Ishikawa (cell line): ENCODE measurements at regions not wholly inside any gene's neighbourhood (a gene's known extent, or its start where the extent isn't known, plus 50 kb on each side); places are given as distances from the start of the nearest gene placed in this dataset.

Experiments used
- CEBPB ChIP-seq: IDR thresholded peaks from 2 replicates; pipeline ENCODE4 v1.6.1; 2012
- EGR1 ChIP-seq: IDR thresholded peaks from 2 replicates; pipeline ENCODE4 v1.6.1; 2012
- EP300 ChIP-seq: IDR thresholded peaks from 2 replicates; pipeline ENCODE4 v1.6.1; 2012; ENCODE audit warnings: borderline replicate concordance
- FOXM1 ChIP-seq: IDR thresholded peaks from 2 replicates; pipeline ENCODE4 v1.6.1; 2012; ENCODE audit warnings: low read depth, borderline replicate concordance
- RAD21 ChIP-seq: IDR thresholded peaks from 2 replicates; pipeline ENCODE4 v1.6.1; 2012; ENCODE audit warnings: low read depth
- TAF1 ChIP-seq: IDR thresholded peaks from 2 replicates; pipeline ENCODE4 v1.6.1; 2012; ENCODE audit warnings: low read depth, mild to moderate bottlenecking
- TCF12 ChIP-seq: IDR thresholded peaks from 2 replicates; pipeline ENCODE4 v1.6.1; 2012; ENCODE audit warnings: low read depth
- ZBTB7A ChIP-seq: IDR thresholded peaks from 2 replicates; pipeline ENCODE4 v1.6.1; 2012; ENCODE audit warnings: low read depth
- TF ChIP-seq, protein P1 (sequence below): IDR thresholded peaks from 2 replicates; pipeline ENCODE4 v1.6.1; 2012; ENCODE audit warnings: low read depth, mild to moderate bottlenecking
- TF ChIP-seq, protein P2 (sequence below): IDR thresholded peaks from 2 replicates; pipeline ENCODE4 v1.6.1; 2012
- TF ChIP-seq, protein P3 (sequence below): IDR thresholded peaks from 2 replicates; pipeline ENCODE4 v1.6.1; 2012

DNA sequence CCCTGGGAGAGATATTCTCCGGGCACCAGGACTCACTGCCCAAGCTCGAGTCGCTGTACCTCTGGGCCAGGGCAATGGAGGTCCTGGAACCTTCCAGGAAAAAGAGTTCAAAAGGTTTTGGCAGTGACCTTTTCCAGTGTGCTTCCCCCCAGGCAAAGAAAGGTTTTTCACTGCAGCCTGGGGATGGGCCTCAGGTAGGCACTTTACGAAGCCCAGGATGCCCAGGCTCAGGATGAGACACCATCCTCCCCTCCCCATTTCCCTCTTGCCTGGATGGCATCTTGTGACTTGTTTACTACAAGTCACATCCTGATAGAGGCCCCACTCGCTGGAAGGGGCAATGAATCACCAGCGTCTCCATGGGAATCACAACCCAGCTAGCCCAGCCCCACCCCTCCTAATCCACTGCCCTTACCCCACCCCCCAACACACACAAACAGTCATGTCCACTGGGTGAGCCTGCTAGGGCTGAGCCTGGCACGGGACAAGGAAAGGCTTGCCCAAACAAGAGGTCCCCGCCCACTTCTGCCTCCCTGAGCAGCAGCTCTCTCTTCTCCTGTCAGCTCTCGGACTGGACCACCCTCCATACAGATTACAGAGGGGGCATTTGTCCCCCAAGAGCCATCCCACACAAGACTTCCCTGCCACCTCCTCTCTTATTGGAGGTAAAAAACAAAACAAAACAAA, 93.8 kb upstream of the SMNDC1 start:
- TF ChIP-seq EP300, result no peak
- TF ChIP-seq, protein P1, sequence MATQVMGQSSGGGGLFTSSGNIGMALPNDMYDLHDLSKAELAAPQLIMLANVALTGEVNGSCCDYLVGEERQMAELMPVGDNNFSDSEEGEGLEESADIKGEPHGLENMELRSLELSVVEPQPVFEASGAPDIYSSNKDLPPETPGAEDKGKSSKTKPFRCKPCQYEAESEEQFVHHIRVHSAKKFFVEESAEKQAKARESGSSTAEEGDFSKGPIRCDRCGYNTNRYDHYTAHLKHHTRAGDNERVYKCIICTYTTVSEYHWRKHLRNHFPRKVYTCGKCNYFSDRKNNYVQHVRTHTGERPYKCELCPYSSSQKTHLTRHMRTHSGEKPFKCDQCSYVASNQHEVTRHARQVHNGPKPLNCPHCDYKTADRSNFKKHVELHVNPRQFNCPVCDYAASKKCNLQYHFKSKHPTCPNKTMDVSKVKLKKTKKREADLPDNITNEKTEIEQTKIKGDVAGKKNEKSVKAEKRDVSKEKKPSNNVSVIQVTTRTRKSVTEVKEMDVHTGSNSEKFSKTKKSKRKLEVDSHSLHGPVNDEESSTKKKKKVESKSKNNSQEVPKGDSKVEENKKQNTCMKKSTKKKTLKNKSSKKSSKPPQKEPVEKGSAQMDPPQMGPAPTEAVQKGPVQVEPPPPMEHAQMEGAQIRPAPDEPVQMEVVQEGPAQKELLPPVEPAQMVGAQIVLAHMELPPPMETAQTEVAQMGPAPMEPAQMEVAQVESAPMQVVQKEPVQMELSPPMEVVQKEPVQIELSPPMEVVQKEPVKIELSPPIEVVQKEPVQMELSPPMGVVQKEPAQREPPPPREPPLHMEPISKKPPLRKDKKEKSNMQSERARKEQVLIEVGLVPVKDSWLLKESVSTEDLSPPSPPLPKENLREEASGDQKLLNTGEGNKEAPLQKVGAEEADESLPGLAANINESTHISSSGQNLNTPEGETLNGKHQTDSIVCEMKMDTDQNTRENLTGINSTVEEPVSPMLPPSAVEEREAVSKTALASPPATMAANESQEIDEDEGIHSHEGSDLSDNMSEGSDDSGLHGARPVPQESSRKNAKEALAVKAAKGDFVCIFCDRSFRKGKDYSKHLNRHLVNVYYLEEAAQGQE, result no peak
- TF ChIP-seq CEBPB, result no peak
- TF ChIP-seq TAF1, result no peak
- TF ChIP-seq, protein P2, sequence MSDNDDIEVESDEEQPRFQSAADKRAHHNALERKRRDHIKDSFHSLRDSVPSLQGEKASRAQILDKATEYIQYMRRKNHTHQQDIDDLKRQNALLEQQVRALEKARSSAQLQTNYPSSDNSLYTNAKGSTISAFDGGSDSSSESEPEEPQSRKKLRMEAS, result no peak
- TF ChIP-seq, protein P3, sequence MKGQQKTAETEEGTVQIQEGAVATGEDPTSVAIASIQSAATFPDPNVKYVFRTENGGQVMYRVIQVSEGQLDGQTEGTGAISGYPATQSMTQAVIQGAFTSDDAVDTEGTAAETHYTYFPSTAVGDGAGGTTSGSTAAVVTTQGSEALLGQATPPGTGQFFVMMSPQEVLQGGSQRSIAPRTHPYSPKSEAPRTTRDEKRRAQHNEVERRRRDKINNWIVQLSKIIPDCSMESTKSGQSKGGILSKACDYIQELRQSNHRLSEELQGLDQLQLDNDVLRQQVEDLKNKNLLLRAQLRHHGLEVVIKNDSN, result no peak
- no peak for TF ChIP-seq ZBTB7A
- TF ChIP-seq EGR1, result no peak
- TF ChIP-seq FOXM1, result no peak
- TF ChIP-seq RAD21, result no peak
- no peak; the same call in 1 of the 2 replicates for TF ChIP-seq TCF12
